ENCODE measurements at regions not wholly inside any gene's neighbourhood (a gene's known extent, or its start where the extent isn't known, plus 50 kb on each side); places are given as distances from the start of the nearest gene placed in this dataset.
"Not testable (repeated sequence)": the region's sequence is repeated elsewhere in the genome, so short reads cannot be mapped to it uniquely, and the experiment has no call there.

DNA sequence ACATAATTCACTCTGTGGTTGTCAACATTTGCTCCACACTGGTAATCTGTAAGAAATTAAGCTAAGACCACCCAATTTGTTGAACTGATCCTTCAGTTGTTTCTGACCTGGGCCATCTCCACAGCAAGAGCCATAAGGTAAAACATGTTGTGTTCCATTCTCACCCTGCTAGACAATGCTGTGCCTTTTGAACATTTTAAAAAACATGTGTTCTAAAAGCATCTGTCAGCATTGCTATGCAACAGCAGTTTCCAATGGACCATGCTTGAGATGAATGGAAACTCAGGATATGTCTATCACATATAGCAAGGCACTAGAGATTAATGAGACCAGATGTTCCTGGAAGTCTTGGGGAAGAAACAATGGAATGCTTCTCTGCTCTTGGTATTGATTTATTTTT is 455.1 kb upstream of the RGMB start:
- DNase-seq (ENCODE audit: low read depth), result no peak
- TF ChIP-seq, protein P1, sequence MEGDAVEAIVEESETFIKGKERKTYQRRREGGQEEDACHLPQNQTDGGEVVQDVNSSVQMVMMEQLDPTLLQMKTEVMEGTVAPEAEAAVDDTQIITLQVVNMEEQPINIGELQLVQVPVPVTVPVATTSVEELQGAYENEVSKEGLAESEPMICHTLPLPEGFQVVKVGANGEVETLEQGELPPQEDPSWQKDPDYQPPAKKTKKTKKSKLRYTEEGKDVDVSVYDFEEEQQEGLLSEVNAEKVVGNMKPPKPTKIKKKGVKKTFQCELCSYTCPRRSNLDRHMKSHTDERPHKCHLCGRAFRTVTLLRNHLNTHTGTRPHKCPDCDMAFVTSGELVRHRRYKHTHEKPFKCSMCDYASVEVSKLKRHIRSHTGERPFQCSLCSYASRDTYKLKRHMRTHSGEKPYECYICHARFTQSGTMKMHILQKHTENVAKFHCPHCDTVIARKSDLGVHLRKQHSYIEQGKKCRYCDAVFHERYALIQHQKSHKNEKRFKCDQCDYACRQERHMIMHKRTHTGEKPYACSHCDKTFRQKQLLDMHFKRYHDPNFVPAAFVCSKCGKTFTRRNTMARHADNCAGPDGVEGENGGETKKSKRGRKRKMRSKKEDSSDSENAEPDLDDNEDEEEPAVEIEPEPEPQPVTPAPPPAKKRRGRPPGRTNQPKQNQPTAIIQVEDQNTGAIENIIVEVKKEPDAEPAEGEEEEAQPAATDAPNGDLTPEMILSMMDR (IDR thresholded peaks at IDR 0.05; ENCODE audit: insufficient read depth, low read depth, low read length), result no peak
- H3K4me3 ChIP-seq (ENCODE audit: low read depth, low read length), result no peak overlapping the region

DNA sequence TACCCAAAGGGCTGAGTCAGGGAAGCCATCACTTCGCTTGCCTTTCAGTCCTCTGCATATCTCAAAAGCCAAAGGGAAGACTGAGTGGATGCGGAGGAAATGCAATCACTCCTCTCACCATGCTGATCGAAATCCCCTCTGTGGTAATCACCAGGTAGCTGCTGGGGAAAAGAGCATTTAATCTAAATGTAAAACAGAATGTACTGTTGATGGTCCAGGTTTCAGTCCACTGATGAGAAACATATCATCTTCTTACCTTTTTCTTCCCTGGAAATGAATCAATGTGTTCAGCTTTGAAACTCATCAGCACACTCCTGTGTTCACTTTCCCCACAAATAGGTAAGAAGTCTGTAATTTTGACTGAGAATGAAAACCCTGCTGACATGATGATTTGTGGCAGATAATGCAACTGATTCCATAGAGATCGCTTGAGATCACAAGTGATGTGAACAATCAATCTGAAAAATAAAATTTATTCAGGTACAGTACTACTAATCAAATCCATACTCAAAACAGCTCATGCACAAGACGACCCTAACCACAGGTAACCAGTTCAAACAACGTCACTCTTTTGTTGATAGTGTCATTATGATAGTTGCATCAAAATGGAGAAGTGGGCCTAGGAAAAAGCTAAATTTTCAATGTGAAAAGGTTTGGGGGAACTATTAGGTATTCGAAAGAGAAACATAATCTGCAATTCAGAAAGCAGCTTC is 454.0 kb upstream of the RGMB start:
- DNase-seq (ENCODE audit: low read depth), result no peak
- no peak overlapping the region for H3K4me3 ChIP-seq (ENCODE audit: low read depth, low read length)
- TF ChIP-seq, protein P1 (IDR thresholded peaks at IDR 0.05; ENCODE audit: insufficient read depth, low read depth, low read length), result no peak

DNA sequence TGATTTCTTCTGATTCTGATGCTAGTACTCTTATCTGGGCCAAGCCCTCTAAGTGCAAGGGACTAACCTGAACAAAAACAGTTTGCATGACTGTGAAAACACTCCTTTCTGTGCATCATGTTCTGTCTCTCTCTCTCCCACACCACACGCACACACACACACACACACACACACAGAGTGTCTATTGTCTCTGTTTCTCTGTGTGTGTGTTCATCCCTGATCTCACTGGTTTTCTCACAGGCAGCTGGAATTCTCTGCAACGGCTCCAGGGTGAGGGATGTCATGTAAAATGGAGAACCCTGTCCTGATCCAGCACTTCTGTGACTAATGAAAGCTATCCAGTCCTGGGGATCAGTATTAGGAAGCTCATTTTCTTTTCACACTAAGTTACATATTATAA is 453.1 kb upstream of the RGMB start:
- DNase-seq (ENCODE audit: low read depth), result no peak
- H3K4me3 ChIP-seq (ENCODE audit: low read depth, low read length), result no peak overlapping the region
- TF ChIP-seq, protein P1 (IDR thresholded peaks at IDR 0.05; ENCODE audit: insufficient read depth, low read depth, low read length), result no peak

DNA sequence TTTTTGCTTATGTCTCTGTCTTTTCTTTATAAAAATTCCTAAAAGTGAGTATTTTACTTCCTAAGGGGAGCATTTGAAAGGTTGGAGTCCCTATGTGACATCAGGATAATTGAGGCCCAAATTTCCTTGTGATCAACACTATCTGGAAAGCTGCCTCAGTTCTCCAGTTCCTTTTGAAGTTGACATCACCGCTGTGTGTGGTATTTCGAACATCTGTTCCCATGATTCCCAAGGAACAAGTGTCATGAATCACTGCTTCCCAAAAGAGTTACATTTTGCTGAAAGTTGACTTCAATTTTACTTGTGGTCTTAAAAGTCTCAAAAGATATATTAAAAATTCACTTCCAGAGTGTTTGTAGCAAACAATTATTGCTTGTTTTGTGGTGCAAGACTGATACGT is 452.1 kb upstream of the RGMB start:
- no peak for DNase-seq (ENCODE audit: low read depth)
- TF ChIP-seq, protein P1 (IDR thresholded peaks at IDR 0.05; ENCODE audit: insufficient read depth, low read depth, low read length), result no peak
- H3K4me3 ChIP-seq (ENCODE audit: low read depth, low read length), result no peak overlapping the region

DNA sequence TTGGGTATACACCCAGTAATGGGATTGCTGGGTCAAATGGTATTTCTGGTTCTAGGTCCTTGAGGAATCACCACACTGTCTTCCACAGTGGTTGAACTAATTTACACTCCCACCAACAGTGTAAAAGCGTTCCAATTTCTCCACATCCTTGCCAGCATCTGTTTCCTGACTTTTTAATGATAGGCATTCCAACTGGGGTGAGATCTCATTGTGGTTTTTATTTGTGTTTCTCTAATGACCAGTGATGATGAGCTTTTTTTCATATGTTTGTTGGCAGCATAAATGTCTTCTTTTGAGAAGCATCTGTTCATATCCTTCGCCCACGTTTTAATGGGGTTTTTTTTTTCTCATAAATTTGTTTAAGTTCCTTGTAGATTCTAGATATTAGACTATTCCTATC is 448.3 kb upstream of the RGMB start:
- DNase-seq (ENCODE audit: low read depth), result not testable (repeated sequence)

DNA sequence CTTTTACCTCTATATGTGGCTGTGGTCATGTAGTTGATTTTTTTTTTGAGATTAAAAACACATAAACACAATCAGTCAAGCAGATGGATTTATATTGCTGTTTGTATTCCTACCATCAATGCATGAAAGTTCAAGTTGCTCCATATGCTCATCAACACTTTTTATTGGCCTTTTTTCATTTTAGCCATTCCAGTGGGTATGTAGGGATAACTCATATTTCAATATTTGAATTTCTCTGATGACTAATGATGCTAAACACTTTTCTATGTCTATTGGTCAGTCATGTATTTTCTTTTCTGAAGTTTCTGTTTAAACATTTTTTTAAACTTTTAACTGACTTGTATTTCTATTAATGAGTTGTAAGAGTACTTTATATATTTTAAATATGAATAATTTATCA is 445.4 kb upstream of the RGMB start:
- DNase-seq (ENCODE audit: low read depth), result no peak
- TF ChIP-seq, protein P1 (IDR thresholded peaks at IDR 0.05; ENCODE audit: insufficient read depth, low read depth, low read length), result no peak
- no peak overlapping the region for H3K4me3 ChIP-seq (ENCODE audit: low read depth, low read length)

More for the DNA sequence above, 448.3 kb upstream of the RGMB start:
- H3K4me3 ChIP-seq (ENCODE audit: low read depth, low read length), result not testable (repeated sequence)

DNA sequence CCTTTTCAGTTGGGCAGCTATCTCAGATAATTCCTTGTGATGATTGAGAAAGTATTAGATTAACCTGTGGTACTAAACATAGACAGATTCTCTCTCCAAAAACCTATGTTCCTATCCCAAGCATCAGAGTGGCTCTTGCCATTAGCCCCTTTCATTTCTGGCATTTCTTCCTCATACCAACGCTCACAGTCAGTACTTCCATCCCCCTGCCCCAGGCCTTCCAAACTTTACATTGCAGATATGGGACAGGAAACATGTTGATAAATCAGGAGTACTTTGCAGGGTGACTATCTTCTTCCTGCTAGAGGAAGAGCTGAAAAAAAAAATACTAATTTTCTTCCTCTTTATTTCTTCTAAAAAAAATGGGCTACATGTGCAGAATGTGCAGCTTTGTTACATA is 442.6 kb upstream of the RGMB start:
- TF ChIP-seq, protein P1 (IDR thresholded peaks at IDR 0.05; ENCODE audit: insufficient read depth, low read depth, low read length), result no peak
- no peak for DNase-seq (ENCODE audit: low read depth)

More for the DNA sequence above, 442.6 kb upstream of the RGMB start:
- no peak overlapping the region for H3K4me3 ChIP-seq (ENCODE audit: low read depth, low read length)

Data from fibroblast of villous mesenchyme (primary cell).